Retina (tissue), 1 donor: ENCODE measurements at regions not wholly inside any gene's neighbourhood (a gene's known extent, or its start where the extent isn't known, plus 50 kb on each side); places are given as distances from the start of the nearest gene placed in this dataset.
"Not testable (repeated sequence)": the region's sequence is repeated elsewhere in the genome, so short reads cannot be mapped to it uniquely, and the experiment has no call there.

ENCODE experiments used
- DNase-seq: peaks from one replicate; pipeline ENCODE4 v3.0.0-alpha.2; 2016

DNA sequence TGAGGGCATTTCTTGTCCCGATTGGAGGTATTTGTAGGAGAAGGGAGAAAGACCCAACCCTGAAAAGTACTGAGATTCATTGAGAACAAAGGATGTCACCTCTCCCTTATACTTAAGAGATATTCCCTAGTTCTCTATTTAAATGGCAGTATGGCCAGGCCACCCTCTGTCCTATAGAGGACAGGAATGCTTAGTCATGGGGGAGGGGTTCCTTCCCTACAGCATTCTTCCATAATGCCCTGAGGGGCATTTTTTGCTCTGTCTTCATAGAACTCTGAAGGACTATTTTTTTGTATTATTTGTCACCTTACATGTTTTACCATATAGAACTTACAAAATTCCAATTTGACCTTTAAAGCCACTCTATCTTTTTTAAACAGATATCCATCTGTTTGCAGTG, 176.3 kb downstream of the TMEM161B start:
- DNase-seq: peak; percentile 10

DNA sequence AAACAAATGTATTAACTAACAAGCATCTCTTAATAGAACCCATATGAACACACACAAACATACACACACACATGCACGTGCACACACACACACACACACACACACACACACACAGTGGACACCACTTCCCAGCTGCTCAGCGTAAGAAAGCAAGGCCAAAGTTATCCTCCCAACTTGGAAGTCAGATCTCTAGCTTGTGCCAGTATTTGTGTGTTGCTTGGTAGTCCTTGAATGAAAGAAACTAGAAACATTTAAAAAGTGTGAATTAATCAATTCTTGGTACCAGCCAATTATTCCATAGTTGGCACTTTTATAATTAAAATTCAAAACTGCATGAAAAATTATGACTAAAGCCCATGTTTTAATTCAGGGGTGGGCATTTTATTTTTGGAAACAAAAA, 178.1 kb downstream of the TMEM161B start:
- peak; percentile 3 for DNase-seq

DNA sequence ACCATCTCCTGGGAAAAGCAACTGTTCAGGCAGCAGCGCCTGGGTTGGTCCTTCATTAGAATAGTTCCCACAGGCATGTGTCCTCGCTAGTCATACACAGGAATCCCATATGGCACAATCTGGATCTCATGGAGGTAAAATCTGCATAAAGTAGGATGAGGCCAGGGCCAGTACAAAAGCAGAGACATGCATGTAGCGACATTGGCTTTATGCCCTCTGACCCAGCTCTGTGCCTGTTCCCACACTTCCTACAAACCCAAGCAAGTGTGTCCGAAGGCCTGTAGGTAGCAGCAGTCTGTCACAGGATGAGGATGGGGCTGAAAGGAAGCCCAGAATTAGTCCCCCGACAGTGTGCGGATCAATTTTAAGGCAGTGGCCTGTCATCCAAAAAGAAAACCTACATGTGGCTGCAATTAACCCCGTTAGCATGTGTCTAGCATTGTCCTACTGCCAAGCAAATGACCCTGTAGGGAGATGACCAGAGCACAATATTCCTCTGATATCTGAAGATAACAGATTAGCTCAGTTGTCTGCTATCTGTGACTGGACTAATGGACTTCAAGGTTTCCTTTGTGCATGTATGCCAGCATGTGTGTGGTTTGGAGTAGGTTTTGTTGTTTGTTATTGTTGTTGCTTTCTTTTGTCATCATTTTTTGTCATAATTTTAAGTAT, 178.8 kb downstream of the TMEM161B start:
- peak; percentile 56 for DNase-seq

DNA sequence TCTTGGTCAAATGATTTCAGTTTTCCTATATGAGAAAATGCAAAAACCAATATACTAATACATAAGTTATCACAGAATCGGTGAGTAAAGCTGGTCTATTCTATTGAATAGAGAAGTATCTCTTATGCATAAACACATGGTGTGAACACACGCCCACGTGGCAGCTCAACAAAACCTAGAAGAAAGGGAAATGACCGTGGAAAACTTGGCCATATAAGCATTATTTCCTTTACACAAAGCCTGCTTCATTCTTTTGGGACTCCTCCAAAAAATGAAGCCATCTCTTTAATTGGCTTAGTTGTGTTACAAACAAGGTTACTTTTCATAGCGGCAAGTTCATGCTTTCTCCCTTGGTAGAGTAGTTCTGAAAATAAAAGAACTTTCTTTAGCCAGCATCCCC, 183.2 kb downstream of the TMEM161B start:
- DNase-seq: no peak

DNA sequence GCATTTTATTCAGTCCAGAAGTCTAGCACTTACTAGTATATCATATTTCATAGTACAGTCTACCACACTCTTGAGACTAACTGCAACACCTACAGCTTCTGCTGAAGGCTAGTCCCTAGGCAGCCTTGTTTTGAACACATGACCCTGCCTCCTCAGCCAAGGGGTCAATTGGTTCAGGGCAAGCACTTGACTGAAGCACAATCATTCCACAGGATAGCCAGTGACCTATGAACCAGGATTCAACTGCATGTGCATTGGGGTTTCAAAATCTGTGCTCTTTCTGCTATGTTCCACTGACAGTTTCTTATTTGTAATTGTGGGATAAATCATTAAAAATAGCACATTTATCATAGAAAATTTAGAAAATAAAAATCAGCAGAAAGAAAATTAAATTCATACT, 186.8 kb downstream of the TMEM161B start:
- no peak for DNase-seq

DNA sequence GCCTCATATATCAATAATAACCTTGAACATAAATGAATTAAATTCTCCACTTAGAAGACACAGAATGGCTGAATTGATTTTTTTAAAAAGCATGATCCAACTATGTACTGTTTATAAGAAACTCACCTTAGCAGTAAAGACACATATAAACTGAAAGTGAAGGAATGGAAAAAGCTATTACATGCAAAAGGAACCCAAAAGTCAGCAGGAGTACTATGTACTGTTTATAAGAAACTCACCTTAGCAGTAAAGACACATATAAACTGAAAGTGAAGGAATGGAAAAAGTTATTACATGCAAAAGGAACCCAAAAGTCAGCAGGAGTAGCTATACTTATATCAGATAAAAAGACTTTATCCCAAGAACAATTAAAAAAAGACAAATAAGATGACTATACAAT, 204.8 kb downstream of the TMEM161B start:
- no peak for DNase-seq

DNA sequence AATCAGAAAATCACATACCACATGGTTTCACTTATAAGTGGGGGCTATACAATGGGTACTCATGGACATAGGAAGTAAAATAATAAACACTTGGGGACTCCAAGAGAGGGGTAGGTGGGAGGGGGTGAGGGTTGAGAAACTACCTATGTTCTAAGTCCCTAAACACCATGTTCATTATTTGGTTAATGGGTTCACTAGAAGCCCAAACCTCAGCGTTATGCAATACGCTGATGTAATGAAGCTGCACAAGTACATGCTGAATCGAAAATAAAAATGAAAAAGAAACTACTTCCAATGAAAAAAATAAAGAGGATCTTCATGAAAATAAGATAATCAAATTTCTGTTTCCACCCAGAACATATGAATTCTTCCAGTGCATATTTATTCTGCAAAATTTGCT, 208.5 kb downstream of the TMEM161B start:
- DNase-seq: no peak

DNA sequence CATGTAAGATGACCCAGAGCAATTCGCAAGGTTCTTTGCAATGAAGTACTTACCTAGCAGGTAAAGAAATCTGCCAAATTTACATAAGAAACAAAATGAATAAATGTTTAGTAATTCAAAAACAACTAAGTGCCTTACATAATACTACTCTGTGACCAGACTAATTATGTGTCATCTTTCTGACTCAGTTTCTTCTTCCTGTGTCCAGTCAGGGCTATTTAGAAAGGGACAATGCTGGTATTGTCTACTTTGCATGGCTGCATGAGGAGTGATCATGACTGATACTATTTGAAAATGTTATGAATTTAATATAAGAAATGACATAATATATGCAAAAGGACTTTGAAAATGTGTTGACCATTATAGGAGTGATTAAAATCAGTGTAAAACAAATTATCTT, 210.0 kb downstream of the TMEM161B start:
- DNase-seq: no peak

DNA sequence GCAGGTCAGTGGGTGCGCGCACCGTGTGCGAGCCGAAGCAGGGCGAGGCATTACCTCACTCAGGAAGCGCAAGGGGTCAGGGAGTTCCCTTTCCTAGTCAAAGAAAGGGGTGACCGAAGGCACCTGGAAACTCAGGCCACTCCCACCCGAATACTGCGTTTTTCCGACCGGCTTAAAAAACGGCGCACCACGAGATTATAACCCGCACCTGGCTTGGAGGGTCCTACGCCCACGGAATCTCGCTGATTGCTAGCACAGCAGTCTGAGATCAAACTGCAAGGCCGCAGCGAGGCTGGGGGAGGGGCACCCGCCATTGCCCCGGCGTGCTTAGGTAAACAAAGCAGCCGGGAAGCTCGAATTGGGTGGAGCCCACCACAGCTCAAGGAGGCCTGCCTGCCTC, 216.2 kb downstream of the TMEM161B start:
- DNase-seq: not testable (repeated sequence)

DNA sequence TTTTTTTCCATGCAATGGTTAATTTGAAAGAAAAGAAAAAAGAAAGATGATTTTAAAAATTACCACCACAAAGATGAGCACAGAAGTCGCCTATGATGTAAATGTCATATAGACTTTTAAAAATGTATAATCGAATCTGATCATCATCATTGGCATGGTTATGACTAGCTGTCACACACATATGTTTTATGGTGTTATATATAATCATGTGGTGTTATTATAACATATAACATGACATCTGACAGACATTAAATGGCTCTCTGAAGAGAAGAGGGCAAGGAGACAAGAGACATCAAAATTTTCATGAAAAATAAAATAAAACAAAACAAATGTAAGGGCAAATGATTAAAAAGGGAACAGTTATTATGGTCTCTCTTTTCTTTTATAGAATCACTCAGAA, 217.5 kb downstream of the TMEM161B start:
- DNase-seq: no peak

DNA sequence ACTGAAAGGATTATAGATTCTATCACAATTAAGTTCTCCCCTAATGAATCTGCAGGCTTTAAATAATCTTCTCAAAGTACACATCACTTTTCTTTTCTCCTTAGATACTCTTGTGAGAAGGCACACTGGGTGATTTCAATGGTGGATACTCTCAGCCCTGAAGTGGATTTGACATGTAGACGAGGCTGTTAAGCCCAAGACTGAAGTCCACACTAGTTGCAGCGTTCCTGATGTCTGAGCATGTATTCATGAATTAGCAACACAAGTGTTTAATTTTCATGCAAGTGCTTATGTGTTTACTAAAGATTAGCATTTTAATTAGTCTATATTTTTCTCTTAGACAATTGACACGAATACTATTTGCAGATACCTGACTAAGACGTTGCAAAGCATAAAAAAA, 218.9 kb downstream of the TMEM161B start:
- DNase-seq: no peak

DNA sequence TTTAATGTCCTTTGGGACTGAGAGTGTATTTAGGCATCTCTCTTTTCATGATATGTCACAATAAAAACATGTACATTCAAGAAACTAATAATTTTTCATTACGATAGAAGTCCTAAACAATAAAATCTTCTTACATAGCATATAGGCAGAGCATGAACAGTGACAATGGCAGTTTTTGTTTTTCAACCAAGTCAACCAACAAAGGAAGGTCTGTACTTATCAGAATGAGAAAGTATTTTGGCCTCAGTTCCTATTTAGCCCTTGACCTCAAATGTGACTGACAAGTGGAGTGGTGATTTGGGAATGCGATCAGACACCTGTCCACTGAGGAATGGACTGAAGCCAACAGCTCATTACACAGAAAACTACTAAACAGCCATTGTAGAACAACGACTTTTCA, 219.5 kb downstream of the TMEM161B start:
- DNase-seq: no peak

DNA sequence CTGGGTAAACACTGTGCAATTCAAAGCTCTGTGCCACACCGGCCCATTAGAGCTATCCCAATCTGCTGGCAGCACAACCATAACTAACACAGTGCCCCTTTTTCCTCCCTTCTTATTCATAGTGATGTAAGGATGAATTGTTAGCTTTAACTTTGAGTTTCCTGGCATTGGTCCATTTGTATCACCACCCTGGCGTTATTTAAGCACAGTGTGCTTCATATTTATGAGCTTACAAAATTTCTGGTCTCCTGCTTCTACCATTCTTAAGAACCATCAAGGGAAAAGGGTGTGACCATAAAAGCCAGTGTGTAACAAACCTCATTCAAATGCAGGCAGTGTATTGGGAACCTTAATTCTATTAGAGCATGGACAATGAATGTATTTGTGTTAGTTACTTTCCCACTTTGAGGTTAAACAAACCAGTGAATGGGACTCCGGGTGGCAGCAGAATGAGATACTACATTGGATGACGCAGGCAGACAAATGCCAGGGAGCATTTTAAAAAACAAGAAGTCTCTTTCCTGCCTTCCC, 222.6 kb downstream of the TMEM161B start:
- DNase-seq: no peak

DNA sequence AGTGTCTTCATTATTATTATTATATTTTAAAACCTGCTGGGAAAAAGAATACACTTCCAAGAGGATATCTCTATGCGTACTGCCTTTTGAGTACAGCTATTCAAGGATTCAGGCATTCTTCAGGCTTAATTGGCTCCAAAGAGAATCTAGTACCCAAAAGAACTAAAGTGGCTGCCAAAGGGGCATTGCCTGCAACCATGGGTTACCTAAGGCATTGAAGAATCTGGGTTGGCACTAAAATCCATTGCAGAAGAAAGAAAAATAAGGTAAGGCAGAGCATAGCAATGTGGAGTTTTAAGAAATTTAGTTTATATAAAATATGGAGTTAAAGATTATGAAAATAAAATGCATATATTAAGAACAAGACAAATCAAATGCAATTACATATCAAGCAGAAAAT, 223.5 kb downstream of the TMEM161B start:
- no peak for DNase-seq

DNA sequence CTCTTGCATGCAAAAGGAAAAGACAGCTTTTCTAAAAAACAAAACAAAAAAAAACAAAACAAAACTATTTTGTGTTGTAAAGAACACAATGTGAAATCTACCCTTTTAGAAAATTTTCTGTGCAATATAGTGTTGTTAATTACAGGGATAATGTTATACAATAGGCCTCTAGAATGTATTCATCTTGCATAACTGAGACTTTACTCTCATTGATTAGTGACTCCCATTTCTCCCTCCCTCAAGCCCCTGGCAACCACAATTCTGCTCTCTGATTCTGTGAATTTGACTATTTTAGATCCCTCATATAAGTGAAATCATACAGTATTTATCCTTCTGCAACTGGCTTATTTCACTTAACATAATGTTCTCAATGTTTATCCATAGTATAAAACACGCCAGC, 234.1 kb downstream of the TMEM161B start:
- DNase-seq: no peak

DNA sequence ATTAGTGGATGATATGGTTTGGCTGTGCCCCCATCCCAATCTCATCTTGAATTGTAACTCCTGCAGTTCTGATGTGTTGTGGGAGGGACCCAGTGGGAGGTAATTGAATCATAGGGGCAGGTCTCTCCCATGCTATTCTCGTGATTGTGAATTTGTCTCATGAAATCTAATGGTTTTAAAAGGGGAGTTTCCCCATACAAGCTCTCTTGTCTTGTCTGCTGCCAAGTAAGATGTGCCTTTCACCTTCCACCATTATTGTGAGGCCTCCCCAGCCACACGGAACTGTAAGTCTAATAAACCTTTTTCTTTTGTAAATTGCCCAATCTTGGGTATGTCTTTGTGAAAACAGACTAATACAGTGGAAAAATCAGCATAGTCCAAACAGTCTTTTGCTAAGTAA, 235.5 kb downstream of the TMEM161B start:
- no peak for DNase-seq

DNA sequence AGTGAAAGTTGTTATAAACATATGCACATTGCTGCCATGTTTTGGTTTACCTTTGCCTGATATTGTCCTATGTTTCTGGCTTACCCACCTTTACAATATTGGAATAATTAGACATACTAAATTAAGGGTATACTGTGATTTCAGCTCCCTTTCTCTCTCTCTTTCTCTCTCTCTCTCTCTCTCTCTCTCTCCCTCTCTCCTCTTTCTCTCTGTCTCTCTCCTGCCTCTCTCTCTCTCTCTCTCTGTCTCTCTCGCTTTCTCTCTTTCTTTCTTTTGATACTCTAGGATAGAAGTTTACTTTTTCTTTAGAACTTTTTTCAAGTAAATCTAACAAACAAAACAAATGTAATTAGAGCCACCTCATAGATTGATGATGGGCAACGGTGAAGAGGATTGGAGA, 239.6 kb downstream of the TMEM161B start:
- no peak for DNase-seq

DNA sequence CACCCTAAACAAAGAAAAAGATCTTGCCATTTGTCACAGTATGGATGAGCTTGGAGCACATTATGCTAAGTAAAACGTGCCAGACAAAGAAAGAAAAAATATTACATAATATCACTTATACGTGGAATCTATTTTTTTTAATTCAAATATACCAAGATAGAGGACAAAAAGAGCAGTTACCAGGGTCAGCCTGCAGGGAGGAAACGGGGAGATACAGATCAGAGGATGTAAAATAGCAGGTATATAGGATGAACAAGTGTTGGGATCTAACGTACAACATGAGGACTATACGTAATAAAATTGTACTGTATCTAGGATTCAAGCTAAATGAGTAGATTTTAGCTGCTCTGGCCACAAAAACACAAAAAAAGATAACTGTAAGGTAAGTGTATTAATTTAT, 247.5 kb downstream of the TMEM161B start:
- no peak for DNase-seq

DNA sequence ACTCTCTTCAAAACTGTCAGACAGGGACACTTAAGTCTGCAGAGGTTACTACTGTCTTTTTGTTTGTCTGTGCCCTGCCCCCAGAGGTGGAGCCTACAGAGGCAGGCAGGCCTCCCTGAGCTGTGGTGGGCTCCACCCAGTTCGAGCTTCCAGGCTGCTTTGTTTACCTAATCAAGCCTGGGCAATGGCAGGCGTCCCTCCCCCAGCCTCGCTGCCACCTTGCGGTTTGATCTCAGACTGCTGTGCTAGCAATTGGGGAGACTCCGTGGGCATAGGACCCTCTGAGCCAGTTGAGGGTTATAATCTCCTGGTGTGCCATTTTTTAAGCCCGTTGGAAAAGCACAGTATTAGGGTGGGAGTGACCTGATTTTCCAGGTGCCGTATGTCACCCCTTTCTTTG, 253.7 kb downstream of the TMEM161B start:
- not testable (repeated sequence) for DNase-seq

DNA sequence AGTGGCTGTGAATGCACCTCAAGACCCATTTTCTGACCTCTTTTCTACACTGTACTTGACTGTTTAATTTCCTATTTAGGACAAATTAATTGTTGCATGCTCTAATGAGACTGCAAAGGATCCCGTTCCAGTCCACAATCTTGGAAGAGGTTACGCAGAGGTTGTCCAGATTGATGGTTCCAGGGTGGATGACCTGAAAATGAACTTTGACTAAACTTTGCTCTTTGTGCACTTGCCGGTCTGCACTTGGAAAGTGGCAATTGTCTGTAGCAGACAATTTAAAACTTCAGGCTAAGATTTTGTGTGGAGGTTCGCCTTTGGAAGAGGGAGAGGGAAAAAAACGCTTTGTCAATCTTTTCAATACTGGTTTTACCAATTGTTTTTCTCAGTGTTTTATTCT, 267.8 kb downstream of the TMEM161B start:
- peak; percentile 29 for DNase-seq

DNA sequence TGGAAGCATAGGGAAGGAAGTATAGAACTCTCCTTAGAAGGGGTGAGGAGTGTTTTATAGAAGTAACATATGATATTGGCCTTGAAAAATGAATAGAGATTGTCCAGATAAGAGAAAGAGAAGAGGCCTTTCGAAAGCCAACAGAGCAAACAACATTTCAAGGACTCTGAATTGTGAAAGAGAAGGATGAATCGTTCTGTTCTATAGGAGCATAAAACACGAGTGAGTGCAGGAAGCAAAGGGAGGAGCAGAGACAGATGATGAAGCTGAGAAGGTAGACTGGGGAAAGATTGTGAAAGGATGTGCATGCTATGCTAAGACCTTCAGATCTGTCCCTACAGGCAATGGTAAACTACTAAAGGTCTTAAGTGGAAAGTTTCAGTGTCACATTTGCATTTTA, 271.0 kb downstream of the TMEM161B start:
- no peak for DNase-seq

DNA sequence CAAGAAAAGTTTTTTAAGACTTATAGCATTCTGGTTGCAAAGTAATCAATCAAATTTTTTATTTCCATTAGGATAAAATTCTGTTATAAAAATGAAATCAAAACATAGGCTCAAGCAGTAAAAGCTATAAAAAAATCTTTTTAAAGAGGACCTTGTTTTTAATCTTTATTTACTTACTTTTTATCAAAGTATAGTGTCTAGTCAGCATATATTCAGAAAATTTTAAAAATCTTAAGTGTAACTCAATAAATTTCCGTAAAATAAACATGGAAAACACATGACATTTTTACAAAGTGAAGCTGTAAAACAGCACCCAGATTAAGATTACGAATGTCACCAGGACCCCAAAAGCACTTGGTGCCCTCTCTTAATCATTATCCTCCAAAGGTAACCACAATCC, 302.4 kb downstream of the TMEM161B start:
- no peak for DNase-seq

DNA sequence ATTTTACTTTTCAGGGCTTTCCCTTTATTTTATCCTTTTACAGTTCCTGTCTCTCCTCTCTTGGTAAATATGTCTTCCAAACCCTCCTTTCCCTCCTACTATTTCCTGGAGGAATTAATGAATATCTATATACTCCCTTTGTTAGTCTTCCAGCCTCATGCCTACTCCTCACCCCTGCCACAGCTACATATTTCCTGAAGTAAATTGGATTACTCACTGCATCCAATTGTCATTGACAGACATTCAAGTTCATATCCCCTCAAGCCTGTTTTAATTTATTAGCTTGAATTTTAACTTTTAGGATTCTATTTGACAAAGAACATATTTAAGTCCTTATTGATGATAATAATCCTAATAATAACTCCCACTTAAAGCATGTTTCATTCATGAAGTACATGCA, 314.5 kb downstream of the TMEM161B start:
- DNase-seq: no peak

DNA sequence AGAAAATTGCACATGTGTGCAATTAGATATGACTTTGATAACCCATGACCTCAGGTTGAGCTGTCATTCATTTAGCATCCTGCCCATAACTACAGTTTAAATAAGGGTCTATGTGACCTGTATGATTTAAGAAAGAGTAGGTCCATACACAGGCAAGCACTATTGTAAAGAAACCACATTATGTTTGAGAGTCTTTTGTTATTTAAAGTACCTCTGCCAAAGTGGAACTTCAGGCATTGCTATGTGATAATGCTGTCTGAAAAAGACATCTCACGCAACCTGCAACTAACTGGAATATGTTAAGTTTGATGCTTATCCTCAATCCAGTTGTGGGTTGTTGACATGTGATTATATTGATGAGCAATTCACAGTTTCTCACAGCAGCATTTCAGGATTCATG, 317.0 kb downstream of the TMEM161B start:
- DNase-seq: no peak
